ENCODE measurements at regions not wholly inside any gene's neighbourhood (a gene's known extent, or its start where the extent isn't known, plus 50 kb on each side); places are given as distances from the start of the nearest gene placed in this dataset.
A peak's percentile ranks its signal among the peaks of the same experiment; 100 is the strongest.
"Not testable (repeated sequence)": the region's sequence is repeated elsewhere in the genome, so short reads cannot be mapped to it uniquely, and the experiment has no call there.

DNA sequence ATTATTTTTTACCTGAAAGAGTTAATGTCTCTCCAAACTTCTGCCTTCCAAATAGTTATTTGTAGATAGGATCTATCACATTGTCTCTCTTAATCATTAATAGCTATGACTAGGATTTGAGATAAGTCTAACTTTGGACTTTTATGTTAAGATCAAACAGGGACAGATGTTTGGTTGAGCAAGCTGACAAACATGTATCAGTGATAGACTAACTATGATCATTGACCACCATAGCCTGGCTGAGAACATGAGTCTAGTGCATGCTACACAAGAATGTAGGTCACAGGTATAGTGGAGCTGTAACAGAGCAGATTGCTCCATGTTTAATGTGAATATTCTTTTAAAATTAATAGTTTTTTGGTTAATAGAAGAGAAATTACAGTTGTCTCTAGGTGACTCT is 52.0 kb downstream of the SYT15B start:
- not testable (repeated sequence) for DNase-seq (ENCODE audit: extremely low read depth in 1 of 11, low read depth in 9 of 11, low spot score in 4 of 11)

DNA sequence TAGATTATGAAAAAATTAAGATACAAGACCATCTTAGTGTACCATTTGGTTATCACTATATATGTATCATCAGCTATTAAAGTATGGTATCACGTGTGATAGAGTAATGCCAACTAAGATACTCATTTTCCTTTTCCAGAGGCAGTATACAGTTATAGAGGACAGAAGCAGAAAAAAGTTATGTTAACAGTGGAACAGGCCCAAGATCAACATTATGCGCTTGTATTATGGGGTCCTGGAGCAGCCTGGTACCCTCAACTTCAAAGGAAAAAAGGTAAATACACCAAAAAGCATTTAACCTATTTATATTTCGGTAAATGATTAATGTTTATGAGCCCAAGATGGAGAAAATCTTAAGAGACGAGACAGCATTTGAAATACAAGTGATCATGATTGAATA is 52.9 kb downstream of the SYT15B start:
- not testable (repeated sequence) for DNase-seq (ENCODE audit: extremely low read depth in 1 of 11, low read depth in 9 of 11, low spot score in 4 of 11)

DNA sequence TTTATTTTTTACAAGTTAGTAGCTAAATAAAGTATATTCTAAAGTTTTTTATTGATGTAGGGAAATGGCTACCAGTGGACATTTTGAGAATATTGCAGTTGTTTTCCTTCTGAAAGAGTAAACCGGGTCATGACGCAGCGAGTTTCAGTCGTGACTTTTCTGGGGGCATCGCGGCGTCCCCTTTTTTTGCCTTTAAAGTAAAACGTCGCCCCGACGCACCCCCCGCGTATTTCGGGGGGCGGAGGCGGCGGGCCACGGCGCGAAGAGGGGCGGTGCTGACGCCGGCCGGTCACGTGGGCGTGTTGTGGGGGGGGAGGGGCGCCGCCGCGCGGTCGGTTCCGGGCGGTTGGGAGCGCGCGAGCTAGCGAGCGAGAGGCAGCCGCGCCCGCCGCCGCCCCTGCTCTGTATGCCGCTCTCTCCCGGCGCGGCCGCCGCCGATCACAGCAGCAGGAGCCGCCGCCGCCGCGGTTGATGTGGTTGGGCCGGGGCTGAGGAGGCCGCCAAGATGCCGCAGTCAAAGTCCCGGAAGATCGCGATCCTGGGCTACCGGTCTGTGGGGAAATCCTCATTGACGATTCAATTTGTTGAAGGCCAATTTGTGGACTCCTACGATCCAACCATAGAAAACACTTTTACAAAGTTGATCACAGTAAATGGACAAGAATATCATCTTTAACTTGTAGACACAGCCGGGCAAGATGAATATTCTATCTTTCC is 57.5 kb downstream of the SYT15B start:
- DNase-seq (ENCODE audit: extremely low read depth in 1 of 11, low read depth in 9 of 11, low spot score in 4 of 11) = peak in 4 of 11 donors; percentile 0 to 24 (median 11)

DNA sequence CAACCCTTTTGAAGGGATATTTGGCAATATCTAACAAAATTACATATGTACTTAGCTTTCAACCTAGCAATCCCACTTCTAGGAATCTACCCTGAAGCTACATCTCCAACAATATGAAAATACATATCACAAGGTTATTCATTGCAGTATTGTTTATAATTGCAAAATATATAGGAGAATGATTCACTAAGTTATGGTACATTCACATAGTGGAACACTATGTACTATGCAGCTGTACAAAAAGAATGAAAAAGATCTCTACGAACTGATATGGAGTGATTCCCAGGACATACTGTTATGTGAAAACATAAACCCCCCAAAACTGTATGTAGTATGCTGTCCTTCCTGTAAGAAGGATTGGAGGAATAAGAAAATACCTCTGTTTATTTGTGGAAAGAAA is 62.1 kb downstream of the SYT15B start:
- DNase-seq (ENCODE audit: extremely low read depth in 1 of 11, low read depth in 9 of 11, low spot score in 4 of 11) = not testable (repeated sequence)

DNA sequence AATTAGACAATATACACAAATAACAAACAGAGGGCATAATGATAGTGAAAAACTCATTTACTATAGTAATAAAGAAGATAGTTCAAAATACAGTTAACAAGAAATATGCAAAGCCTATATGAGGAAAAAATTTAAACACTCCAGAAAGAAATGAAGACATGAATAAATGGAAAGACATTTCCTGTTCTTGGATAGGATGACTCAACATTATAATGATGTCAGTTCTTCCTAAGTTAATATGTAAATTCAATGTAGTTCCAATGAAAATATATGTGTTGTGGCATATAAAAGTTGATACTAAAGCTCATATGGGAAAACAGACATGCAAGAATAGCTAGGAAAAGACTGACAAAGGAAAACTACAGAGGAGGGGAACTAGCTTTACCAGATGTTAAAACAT is 63.5 kb downstream of the SYT15B start:
- DNase-seq (ENCODE audit: extremely low read depth in 1 of 11, low read depth in 9 of 11, low spot score in 4 of 11) = not testable (repeated sequence)

DNA sequence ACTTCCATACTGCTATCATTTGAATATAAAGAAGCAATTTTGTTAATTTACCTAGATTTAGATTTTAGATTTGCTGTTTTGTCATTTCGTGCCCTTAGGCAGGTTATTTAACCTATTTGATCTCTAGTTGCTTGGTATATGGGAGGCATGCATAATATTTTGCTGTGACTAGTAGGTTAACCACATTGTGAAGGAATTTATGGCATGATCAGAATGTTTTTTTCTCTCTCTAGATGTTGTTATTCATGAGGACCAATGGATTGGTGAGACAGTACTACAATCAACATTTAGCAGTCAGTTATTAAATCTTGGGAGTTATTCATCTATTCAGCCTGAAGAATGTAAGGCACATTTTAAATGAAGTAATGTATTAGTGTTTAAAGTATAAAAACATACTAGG is 67.2 kb downstream of the SYT15B start:
- DNase-seq (ENCODE audit: extremely low read depth in 1 of 11, low read depth in 9 of 11, low spot score in 4 of 11) = not testable (repeated sequence)

DNA sequence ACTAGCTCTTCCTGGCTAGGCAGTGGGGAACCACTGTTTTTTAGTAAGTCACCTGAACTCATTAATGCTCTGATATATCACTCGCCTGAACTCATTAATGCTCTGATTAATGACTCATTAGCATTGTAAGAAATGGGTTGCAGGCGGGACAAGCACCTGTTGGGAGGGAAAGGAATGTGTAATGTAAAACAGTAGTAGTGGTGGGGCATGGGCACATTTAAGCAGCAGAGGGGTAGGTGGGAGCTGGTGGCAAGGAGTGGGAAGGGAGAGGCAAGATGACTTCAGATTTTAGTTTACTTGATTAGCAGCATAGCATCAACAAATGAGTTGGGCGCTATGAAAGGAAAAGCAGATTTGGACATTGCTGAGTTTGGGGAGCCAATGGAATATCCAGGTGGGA is 68.2 kb downstream of the SYT15B start:
- not testable (repeated sequence) for DNase-seq (ENCODE audit: extremely low read depth in 1 of 11, low read depth in 9 of 11, low spot score in 4 of 11)

DNA sequence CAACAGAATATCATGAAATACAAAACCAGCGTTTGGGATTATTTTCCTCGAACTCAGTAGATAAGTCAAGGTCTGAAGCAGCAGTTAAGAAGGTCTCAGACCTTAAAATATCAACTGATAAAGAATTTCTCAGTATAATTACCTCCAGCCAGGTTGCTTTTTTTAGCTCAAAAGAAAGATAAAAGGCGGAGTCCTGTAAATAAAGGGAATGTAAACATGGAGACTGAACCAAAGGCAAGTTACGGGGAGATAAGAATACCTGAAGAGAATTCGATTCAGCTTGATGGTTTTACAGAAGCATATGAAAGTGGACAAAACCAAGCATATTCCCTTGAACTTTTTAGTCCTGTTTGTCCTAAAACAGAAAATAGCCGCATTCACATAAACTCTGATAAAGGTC is 73.1 kb downstream of the SYT15B start:
- DNase-seq (ENCODE audit: extremely low read depth in 1 of 11, low read depth in 9 of 11, low spot score in 4 of 11) = not testable (repeated sequence)

DNA sequence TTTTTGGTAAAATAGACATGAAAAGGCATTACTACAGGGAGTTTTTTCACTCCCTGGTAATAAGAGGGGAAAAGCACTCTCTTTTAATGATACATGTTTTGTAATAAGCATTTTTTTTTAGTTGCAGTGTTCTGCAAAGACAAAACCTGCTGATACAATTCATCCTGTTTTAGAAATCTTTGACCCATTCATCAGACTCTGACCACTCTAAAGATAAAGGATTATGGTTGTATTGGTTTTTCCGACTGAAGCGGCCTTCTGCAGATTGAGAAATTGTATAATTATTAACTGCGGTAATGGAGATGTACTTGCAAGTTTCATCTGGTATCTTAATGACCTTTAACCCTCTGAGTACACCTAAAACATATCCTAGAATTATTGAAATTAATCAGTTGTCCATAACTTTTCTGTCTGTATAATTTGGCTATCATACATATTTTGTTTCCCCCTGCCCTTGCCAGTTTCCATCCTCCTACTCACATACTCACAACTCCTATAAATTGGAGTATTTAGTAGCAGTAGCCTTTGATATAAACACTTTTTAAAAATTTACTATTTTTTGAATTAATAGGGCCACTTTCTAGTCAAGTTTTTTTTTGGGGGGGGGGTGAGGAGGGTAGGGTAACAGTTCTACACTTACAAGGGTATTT is 79.4 kb downstream of the SYT15B start:
- not testable (repeated sequence) for DNase-seq (ENCODE audit: extremely low read depth in 1 of 11, low read depth in 9 of 11, low spot score in 4 of 11)

DNA sequence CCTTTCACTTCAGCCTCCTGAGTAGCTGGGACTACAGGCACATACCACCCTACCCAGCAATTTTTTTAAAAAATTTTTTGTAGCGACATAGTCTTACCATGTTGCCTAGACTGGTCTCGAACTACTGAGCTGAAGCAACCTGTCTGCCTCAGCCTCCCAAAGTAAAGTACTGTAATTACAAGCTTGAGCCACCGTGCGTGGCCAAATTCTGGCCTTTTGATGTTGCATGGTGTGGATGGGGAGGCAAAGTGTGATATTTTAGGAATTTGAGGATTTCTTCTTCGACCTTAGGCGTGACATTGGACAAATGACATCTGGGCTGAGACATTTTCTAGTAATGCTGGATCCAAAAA is 81.8 kb downstream of the SYT15B start:
- DNase-seq (ENCODE audit: extremely low read depth in 1 of 11, low read depth in 9 of 11, low spot score in 4 of 11) = not testable (repeated sequence)

DNA sequence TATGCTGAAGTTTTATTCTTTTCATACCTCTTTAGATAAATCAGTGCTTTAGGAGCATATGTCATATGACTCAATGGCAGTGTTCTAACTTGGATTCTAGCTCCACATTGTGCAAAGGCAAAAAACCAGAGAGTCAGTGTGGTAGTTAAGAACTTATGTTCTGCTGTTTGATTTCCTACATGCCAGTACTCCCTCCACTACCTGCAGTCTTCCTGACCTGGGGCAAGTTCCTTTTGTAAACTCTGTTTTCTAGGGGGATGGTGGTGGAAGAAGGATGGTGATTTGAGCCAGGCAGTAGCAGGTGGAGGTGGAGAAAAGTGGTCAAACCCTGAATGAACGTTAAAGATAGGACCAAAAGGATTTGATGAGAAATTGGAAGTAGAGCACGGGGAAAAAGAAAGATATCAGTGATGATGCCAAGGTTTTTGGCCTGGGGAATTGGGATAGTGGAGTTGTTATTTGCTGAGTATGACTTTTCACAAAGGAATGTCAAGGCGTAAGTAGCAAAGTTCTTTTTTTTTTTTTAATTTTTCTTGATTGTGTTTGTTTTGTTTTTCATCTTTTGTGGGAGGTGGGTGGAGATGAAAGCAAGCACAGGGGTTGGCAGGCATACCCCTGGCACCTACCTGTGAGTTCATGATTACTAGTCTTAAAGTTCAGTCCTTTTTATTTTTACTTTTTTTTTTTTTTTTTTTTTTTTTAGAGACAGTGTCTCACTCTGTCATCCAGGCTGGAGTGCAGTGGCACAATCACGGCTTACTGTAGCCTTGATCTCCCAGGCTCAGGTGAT is 82.3 kb downstream of the SYT15B start:
- not testable (repeated sequence) for DNase-seq (ENCODE audit: extremely low read depth in 1 of 11, low read depth in 9 of 11, low spot score in 4 of 11)

DNA sequence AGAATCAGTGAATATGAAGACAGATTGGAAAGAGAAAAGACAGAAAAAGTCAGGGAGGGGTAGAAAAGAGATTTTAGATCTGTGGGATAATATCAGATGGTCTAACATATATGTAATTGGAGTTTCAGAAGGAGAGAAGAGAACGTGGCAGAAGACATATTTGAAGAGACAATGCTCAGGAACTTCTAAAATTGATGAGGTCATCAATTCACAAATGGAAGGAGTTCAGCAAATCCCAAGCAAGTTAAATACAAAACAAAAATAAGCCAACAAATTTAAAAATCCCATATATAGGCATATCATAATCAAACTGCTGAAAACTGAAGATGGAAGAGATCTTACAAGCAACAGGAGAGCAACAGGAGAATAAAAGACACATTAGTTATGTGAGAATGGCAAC is 87.3 kb downstream of the SYT15B start:
- not testable (repeated sequence) for DNase-seq (ENCODE audit: extremely low read depth in 1 of 11, low read depth in 9 of 11, low spot score in 4 of 11)

DNA sequence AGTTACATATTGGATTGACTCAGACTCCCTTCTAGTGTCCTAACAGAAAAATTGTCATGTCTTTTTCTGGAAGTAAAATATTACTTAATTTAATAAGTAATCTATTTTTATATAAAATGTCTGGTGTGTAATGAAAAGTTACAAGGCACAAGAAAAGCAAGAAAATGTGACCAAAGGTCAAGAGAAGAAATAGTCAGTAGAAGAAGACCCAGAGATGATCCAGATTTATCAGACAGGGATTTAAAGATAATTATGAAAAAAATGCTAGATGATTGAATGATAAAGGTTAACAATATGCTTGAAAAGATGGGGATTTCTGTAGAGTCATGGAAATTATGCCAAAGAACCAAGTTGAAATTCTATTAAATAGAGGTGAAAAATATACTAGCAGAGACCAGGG is 87.8 kb downstream of the SYT15B start:
- DNase-seq (ENCODE audit: extremely low read depth in 1 of 11, low read depth in 9 of 11, low spot score in 4 of 11) = not testable (repeated sequence)

DNA sequence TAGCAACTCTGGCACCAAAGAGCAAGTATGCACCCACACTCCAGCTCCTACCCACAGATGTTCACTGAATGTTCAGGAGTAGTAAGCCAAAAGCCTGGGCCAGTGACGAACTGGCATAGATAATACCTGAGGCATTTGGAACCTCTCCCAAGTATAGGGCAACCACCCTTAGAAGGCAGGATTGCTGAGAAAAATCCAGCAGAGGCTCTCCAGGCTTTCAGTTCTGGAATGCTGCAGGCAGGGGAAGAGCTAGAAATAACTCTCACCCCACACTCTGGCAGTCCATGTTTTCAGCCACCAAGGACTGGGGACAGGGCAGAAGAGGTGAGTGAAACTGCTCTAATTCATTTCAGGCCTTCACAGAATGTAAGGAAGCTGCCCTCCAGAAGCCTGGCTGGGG is 90.3 kb downstream of the SYT15B start:
- DNase-seq (ENCODE audit: extremely low read depth in 1 of 11, low read depth in 9 of 11, low spot score in 4 of 11) = not testable (repeated sequence)

DNA sequence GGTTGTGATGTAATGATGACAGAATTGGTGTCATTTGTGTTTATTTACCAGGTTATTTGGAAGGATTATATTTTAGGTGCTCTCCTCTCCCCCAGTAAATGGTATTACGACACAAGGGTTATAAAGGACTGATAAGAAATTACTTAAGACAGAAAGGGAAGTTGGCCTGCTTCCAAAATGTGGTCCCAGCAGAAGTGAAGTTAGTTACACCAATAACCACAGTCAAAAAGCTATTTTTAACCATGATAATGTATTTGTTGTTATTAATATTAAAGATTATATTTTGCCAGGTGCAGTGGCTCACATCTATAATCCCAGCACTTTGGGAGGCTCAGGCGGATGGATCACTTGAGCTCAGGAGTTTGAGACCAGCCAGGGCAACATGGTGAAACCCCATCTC is 92.5 kb downstream of the SYT15B start:
- not testable (repeated sequence) for DNase-seq (ENCODE audit: extremely low read depth in 1 of 11, low read depth in 9 of 11, low spot score in 4 of 11)

DNA sequence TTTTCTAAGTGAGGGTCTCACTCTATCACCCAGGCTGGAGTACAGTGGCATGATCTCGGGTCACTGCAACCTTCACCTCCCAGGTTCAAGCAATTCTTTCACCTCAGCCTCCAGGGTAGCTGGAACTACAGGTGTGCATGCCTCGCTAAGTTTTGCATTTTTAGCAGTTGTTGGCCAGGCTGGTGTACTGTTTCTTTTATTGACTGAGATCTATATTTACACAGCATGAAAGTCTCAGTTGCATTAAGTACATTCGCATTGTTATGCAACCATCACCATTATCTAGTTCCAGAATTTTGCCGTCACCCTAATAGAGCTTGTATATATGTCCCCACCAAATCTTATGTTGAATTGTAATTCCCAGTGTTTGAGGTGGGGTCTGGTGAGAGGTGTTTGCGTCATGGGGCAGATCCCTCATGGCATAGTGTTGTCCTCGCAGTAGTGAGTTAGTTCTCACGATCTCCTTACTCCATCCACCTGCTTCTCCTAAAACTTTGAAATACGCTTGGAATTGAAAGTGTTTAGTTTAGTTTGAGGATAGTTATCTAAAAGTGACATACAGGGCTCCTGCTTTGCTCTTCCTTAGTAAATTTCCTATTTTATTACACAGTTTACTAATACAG is 101.3 kb downstream of the SYT15B start:
- DNase-seq (ENCODE audit: extremely low read depth in 1 of 11, low read depth in 9 of 11, low spot score in 4 of 11) = not testable (repeated sequence)

DNA sequence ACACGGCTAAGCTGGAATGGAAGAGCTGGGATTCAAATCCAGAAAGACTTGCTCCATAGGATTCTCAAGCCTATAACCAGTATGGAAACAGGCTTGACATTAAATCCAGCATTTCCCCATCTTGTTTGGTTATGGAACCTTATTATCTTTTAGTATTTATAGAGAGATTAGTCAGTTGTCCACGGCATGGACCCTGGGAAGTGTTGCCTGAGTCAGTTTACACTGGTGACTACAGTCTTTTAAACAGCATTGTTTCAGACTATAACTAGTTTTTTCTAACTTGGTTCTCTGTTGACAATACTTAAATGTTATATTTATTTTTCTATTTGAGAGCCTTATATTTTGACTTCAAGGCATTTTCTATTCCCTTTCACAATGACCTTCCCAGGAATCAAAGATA is 106.7 kb downstream of the SYT15B start:
- not testable (repeated sequence) for DNase-seq (ENCODE audit: extremely low read depth in 1 of 11, low read depth in 9 of 11, low spot score in 4 of 11)

DNA sequence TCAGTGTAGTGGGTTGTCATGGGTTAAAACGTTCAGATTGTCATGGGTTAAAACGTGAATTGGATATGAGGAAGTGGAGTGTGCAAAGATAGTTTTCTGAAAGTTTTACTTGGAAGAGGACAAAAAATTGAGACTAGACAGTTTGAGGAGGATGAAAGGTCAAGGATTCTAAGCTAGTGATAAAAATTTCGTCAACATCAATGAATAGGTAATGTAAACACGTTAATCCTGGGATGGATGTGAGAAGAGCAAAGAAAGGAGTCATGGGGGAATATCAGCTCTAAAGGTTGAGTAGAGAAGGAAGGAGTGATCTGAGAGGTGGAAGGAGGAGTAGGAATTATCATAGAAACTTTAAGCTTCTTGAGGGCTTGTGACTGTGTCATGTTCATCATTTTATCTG is 109.2 kb downstream of the SYT15B start:
- not testable (repeated sequence) for DNase-seq (ENCODE audit: extremely low read depth in 1 of 11, low read depth in 9 of 11, low spot score in 4 of 11)

DNA sequence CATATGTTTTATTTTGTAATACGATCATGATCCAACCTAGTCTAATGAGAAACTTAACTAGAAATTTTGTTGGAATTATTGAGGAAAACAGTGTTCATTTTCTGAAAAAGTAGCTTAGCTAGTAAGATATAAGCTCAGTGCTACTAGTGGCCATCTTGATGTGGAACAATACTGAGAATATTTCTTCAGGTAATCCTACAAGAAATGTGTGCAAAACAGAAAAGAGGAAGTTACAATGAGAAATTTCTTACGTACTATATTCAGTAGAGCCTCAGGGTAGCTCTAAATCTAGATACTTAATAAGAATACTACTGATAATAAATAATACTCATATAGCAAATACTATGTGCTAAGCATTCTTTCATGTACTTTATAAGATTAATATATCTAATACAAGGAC is 114.8 kb downstream of the SYT15B start:
- not testable (repeated sequence) for DNase-seq (ENCODE audit: extremely low read depth in 1 of 11, low read depth in 9 of 11, low spot score in 4 of 11)

All from renal cortex interstitium (tissue), 11 donors.